ENCODE measurements at regions not wholly inside any gene's neighbourhood (a gene's known extent, or its start where the extent isn't known, plus 50 kb on each side); places are given as distances from the start of the nearest gene placed in this dataset.
"Not testable (repeated sequence)": the region's sequence is repeated elsewhere in the genome, so short reads cannot be mapped to it uniquely, and the experiment has no call there.

GRCh38 chr15:92825985-92826384 is 74.1 kb upstream of the CHD2 start:
- no peak for DNase-seq (ENCODE audit: low read depth in 3 of 3)

GRCh38 chr15:92827991-92828390 is 72.1 kb upstream of the CHD2 start:
- not testable (repeated sequence) for DNase-seq (ENCODE audit: low read depth in 3 of 3)

GRCh38 chr15:92829875-92830274 is 70.2 kb upstream of the CHD2 start:
- no peak for DNase-seq (ENCODE audit: low read depth in 3 of 3)

GRCh38 chr15:92831336-92831654 is 68.8 kb upstream of the CHD2 start:
- DNase-seq (ENCODE audit: low read depth in 3 of 3): no peak

GRCh38 chr15:92831655-92832328 is 68.3 kb upstream of the CHD2 start:
- peak; percentile 70 to 88 (median 85) for DNase-seq (ENCODE audit: low read depth in 3 of 3)

- DNase-seq (ENCODE audit: low read depth in 3 of 3): no peak
Measured at GRCh38 chr15:92833106-92833433, 67.1 kb upstream of the CHD2 start.

- DNase-seq (ENCODE audit: low read depth in 3 of 3): no peak
Measured at GRCh38 chr15:92833493-92834271, 66.4 kb upstream of the CHD2 start.

GRCh38 chr15:92839696-92840095 is 60.4 kb upstream of the CHD2 start:
- DNase-seq (ENCODE audit: low read depth in 3 of 3): no peak

- DNase-seq (ENCODE audit: low read depth in 3 of 3): no peak
Measured at GRCh38 chr15:92840149-92840548, 60.0 kb upstream of the CHD2 start.

- no peak for DNase-seq (ENCODE audit: low read depth in 3 of 3)
Measured at GRCh38 chr15:92843326-92843725, 56.8 kb upstream of the CHD2 start.

GRCh38 chr15:92843814-92844213 is 56.3 kb upstream of the CHD2 start:
- no peak for DNase-seq (ENCODE audit: low read depth in 3 of 3)

GRCh38 chr15:92845126-92845508 is 55.0 kb upstream of the CHD2 start:
- DNase-seq (ENCODE audit: low read depth in 3 of 3): no peak

GRCh38 chr15:92846741-92847140 is 53.4 kb upstream of the CHD2 start:
- no peak for DNase-seq (ENCODE audit: low read depth in 3 of 3)

- DNase-seq (ENCODE audit: low read depth in 3 of 3): no peak
Measured at GRCh38 chr15:92847841-92848240, 52.3 kb upstream of the CHD2 start.

GRCh38 chr15:92848464-92848851 is 51.7 kb upstream of the CHD2 start:
- DNase-seq (ENCODE audit: low read depth in 3 of 3): no peak

- DNase-seq (ENCODE audit: low read depth in 3 of 3): peak in 2 of 3 experiments; percentile 11 to 14
Measured at GRCh38 chr15:92848852-92849598, 51.1 kb upstream of the CHD2 start.

GRCh38 chr15:92850218-92850617 is 49.9 kb upstream of the CHD2 start:
- peak in 1 of 3 experiments; percentile 22 for DNase-seq (ENCODE audit: low read depth in 3 of 3)

Measured in stimulated activated CD4-positive, alpha-beta T cell treated with anti-CD3 and anti-CD28 coated beads, TNF-alpha, amount 100 ng/mL, for 24 hours (primary cell).